ENCODE measurements at regions not wholly inside any gene's neighbourhood (a gene's known extent, or its start where the extent isn't known, plus 50 kb on each side); places are given as distances from the start of the nearest gene placed in this dataset.

DNA sequence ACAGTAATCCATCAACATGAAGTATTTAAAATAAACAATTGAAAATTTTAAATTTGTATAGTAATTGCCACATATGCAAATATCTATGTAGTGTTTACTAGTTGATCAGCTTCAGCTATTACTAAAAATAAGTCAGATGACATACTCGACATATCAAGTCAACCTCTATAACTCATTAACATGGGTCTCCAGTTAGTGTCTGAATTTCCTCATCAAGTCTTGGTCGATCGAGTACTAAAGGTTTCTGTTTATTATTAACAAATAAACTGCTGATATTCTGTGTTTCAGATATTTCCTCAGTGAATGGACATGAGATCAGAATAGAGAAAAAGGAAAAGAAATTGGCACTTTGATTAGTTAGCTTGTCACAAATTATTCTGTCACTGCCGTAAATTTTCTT, 266.5 kb upstream of the ITGA1 start:
- H3K4me3 ChIP-seq = no peak overlapping the region
- intact Hi-C loops (cut with DNase I; ENCODE audit: low total_unique reads) = no loop called here
- H3K27ac ChIP-seq = no peak overlapping the region
- DNase-seq (ENCODE audit: low spot score in 2 of 2) = no peak
- TF ChIP-seq POLR2AphosphoS5 (IDR thresholded peaks at IDR 0.05) = no peak
- TF ChIP-seq, protein P1, sequence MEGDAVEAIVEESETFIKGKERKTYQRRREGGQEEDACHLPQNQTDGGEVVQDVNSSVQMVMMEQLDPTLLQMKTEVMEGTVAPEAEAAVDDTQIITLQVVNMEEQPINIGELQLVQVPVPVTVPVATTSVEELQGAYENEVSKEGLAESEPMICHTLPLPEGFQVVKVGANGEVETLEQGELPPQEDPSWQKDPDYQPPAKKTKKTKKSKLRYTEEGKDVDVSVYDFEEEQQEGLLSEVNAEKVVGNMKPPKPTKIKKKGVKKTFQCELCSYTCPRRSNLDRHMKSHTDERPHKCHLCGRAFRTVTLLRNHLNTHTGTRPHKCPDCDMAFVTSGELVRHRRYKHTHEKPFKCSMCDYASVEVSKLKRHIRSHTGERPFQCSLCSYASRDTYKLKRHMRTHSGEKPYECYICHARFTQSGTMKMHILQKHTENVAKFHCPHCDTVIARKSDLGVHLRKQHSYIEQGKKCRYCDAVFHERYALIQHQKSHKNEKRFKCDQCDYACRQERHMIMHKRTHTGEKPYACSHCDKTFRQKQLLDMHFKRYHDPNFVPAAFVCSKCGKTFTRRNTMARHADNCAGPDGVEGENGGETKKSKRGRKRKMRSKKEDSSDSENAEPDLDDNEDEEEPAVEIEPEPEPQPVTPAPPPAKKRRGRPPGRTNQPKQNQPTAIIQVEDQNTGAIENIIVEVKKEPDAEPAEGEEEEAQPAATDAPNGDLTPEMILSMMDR (IDR thresholded peaks at IDR 0.05) = no peak
- TF ChIP-seq POLR2A (IDR thresholded peaks at IDR 0.05) = no peak
- no peaks in the 10 kb centered on the region for H3K36me3 ChIP-seq
- H3K4me1 ChIP-seq = no peaks in the 10 kb centered on the region
- no peaks in the 10 kb centered on the region for H3K9me3 ChIP-seq
- no peaks in the 10 kb centered on the region for H3K27me3 ChIP-seq

DNA sequence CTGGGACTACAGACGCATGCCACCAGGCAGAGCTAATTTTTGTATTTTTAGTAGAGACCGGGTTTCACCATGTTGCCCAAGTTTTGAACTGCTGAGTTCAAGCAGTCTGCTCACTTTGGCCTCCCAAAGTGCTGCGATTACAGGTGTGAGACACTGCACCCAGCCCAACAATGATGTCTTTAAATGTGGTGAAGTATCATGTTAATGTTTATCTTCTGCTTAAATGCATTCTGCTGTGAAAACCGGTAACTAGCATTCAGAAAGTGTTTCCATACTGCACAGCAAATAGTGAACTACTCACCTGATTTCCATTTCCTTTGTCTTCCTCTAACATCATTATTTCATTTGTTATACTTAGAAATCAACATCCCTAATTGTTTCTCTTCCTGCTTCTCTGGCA, 264.0 kb upstream of the ITGA1 start:
- H3K4me1 ChIP-seq = no peaks in the 10 kb centered on the region
- DNase-seq (ENCODE audit: low spot score in 2 of 2) = no peak
- H3K36me3 ChIP-seq = no peaks in the 10 kb centered on the region
- intact Hi-C loops (cut with DNase I; ENCODE audit: low total_unique reads) = no loop called here
- TF ChIP-seq, protein P1 (IDR thresholded peaks at IDR 0.05) = no peak
- no peak for TF ChIP-seq POLR2A (IDR thresholded peaks at IDR 0.05)
- TF ChIP-seq POLR2AphosphoS5 (IDR thresholded peaks at IDR 0.05) = no peak
- no peaks in the 10 kb centered on the region for H3K27me3 ChIP-seq
- no peak overlapping the region for H3K4me3 ChIP-seq
- H3K27ac ChIP-seq = no peak overlapping the region
- H3K9me3 ChIP-seq = no peaks in the 10 kb centered on the region

DNA sequence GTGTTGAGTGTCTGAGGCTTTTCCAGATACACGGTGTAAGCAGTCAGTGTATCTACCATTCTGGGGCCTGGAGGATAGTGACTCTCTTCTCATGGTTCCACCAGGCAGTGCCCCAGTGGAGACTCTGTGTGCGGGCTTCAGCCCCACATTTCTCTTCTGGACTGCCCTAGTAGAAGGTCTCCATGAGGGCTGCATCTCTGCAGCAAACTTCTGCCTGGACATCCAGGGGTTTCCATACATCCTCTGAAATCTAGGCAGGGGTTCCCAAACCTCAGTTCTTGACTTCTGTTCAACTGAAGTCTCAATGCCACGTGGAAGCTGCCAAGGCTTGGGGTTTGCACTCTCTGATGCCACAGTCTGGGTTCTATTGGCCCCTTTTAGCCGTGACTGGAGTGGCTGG, 256.6 kb upstream of the ITGA1 start:
- Histone ChIP-seq H3K9me3 (peaks cover 0 to 17% of the 10 kb centered on the region in 2 donors), H3K36me3 (no peaks in the 10 kb centered on the region), H3K4me1 (no peaks in the 10 kb centered on the region), H3K27ac (no peak overlapping the region), H3K4me3 (no peak overlapping the region), H3K27me3 (no peaks in the 10 kb centered on the region)
- no peak for DNase-seq (ENCODE audit: low spot score in 2 of 2)
- TF ChIP-seq POLR2AphosphoS5 (IDR thresholded peaks at IDR 0.05) = no peak
- no peak for TF ChIP-seq POLR2A (IDR thresholded peaks at IDR 0.05)
- TF ChIP-seq, protein P1 (IDR thresholded peaks at IDR 0.05) = no peak
- intact Hi-C loops (cut with DNase I; ENCODE audit: low total_unique reads) = no loop called here

DNA sequence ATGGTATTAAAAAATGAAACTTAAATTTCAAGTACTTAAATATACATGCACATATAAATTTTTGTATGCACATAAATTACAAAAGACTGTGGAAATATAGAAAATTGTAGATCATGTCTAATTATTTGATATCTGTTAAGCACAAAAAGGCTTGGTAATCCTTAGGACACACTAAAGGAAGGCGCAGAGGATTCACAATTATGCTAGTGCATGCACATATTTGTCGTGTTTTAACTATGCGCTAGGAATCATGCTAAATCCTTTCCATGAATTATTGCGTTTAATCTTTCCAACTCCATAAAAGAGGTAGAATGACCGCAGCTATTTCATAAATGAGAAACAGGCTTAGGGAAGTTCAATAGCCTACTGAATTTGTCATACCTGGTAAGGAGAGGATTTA, 244.1 kb upstream of the ITGA1 start:
- Histone ChIP-seq H3K4me1 (no peaks in the 10 kb centered on the region), H3K27me3 (no peaks in the 10 kb centered on the region), H3K36me3 (no peaks in the 10 kb centered on the region), H3K4me3 (no peak overlapping the region), H3K27ac (no peak overlapping the region), H3K9me3 (peaks cover 4 to 16% of the 10 kb centered on the region in 2 donors)
- no peak for DNase-seq (ENCODE audit: low spot score in 2 of 2)
- intact Hi-C loops (cut with DNase I; ENCODE audit: low total_unique reads) = no loop called here
- TF ChIP-seq POLR2A (IDR thresholded peaks at IDR 0.05) = no peak
- TF ChIP-seq, protein P1 (IDR thresholded peaks at IDR 0.05) = no peak
- TF ChIP-seq POLR2AphosphoS5 (IDR thresholded peaks at IDR 0.05) = no peak

DNA sequence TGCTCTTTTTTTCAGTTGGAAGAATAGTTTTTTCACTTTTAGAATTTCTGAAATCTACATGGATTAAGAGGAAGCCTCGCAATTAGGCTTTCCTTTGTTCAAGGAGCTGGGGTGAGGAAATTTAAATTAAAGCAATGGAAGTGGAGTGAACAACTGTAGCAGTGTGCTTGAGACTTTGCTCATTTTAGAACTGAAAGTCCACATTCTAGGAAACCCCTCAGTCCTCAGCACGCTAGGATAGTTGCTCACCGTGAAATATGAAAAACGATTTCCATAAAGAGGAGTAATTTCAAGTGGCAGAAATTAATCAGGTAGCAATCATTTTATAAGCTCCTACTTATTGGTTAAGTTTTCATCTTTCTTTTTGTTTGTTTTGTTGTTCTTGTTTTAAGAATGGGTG, 243.0 kb upstream of the ITGA1 start:
- intact Hi-C loops (cut with DNase I; ENCODE audit: low total_unique reads) = no loop called here
- H3K36me3 ChIP-seq = no peaks in the 10 kb centered on the region
- no peak overlapping the region for H3K4me3 ChIP-seq
- DNase-seq (ENCODE audit: low spot score in 2 of 2) = no peak
- H3K9me3 ChIP-seq = peaks cover 5 to 16% of the 10 kb centered on the region in 2 donors
- H3K27me3 ChIP-seq = no peaks in the 10 kb centered on the region
- H3K27ac ChIP-seq = no peak overlapping the region
- TF ChIP-seq POLR2AphosphoS5 (IDR thresholded peaks at IDR 0.05) (no peak), POLR2A (IDR thresholded peaks at IDR 0.05) (no peak)
- TF ChIP-seq, protein P1 (IDR thresholded peaks at IDR 0.05) = no peak
- H3K4me1 ChIP-seq = no peaks in the 10 kb centered on the region
